H9 (cell line): ENCODE measurements at regions not wholly inside any gene's neighbourhood (a gene's known extent, or its start where the extent isn't known, plus 50 kb on each side); places are given as distances from the start of the nearest gene placed in this dataset.

Experiments used
- DNase-seq: peaks from one replicate; pipeline ENCODE4 v3.0.0-alpha.2; 2017
- H2AFZ ChIP-seq: one replicate; pipeline ENCODE4 v1.6.1; 2013; ENCODE audit warnings: mild to moderate bottlenecking, low read length, control low read depth, moderate library complexity
- H2AK5ac ChIP-seq: 2 replicates; pipeline ENCODE4 v1.6.1; 2013; ENCODE audit warnings: low read length, control low read depth, mixed read lengths; ENCODE audit not compliant: insufficient read length
- H2BK120ac ChIP-seq: one replicate; pipeline ENCODE4 v1.6.1; 2013; ENCODE audit warnings: low read depth, mild to moderate bottlenecking, low read length, control low read depth, inconsistent platforms; ENCODE audit not compliant: poor library complexity, severe bottlenecking
- H2BK12ac ChIP-seq: 2 replicates; pipeline ENCODE4 v1.6.1; 2013; ENCODE audit warnings: low read length, control low read depth, mixed read lengths, low read depth; ENCODE audit not compliant: insufficient read length
- H2BK15ac ChIP-seq: 2 replicates; pipeline ENCODE4 v1.6.1; 2013; ENCODE audit warnings: low read depth, low read length, control low read depth
- H2BK20ac ChIP-seq: one replicate; pipeline ENCODE4 v1.6.1; 2013; ENCODE audit warnings: low read depth, mild to moderate bottlenecking, low read length, control low read depth, inconsistent platforms; ENCODE audit not compliant: poor library complexity, severe bottlenecking
- H2BK5ac ChIP-seq: 2 replicates; pipeline ENCODE4 v1.6.1; 2013; ENCODE audit warnings: low read length, control low read depth, mixed read lengths; ENCODE audit not compliant: insufficient read length
- H3K14ac ChIP-seq: 2 replicates; pipeline ENCODE4 v1.6.1; 2013; ENCODE audit warnings: low read length, control low read depth; ENCODE audit not compliant: insufficient read depth
- H3K18ac ChIP-seq: 2 replicates; pipeline ENCODE4 v1.6.1; 2013; ENCODE audit warnings: low read depth, mild to moderate bottlenecking, mixed read lengths, low read length, control low read depth; ENCODE audit not compliant: insufficient read length
- H3K23ac ChIP-seq: 2 replicates; pipeline ENCODE4 v1.6.1; 2013; ENCODE audit warnings: low read length, control low read depth, mixed read lengths, low read depth; ENCODE audit not compliant: insufficient read length
- H3K23me2 ChIP-seq: 2 replicates; pipeline ENCODE4 v1.6.1; 2013; ENCODE audit warnings: low read depth, mild to moderate bottlenecking, mixed read lengths, low read length, control low read depth; ENCODE audit not compliant: insufficient read length, poor library complexity, severe bottlenecking
- H3K27ac ChIP-seq: 2 replicates; pipeline ENCODE4 v1.5.1; 2013; ENCODE audit warnings: low read length, control low read depth, mixed read lengths, low read depth; ENCODE audit not compliant: insufficient read length
- H3K27me3 ChIP-seq: 2 replicates; pipeline ENCODE4 v1.6.1; 2013; ENCODE audit warnings: low read length, control low read depth, inconsistent platforms; ENCODE audit not compliant: insufficient read depth
- H3K4ac ChIP-seq: 2 replicates; pipeline ENCODE4 v1.6.1; 2013; ENCODE audit warnings: low read depth, mild to moderate bottlenecking, control low read depth, inconsistent platforms, low read length, moderate library complexity
- H3K4me1 ChIP-seq: 2 replicates; pipeline ENCODE4 v1.6.1; 2013; ENCODE audit warnings: low read length, control low read depth, inconsistent platforms; ENCODE audit not compliant: insufficient read depth
- H3K4me2 ChIP-seq: 2 replicates; pipeline ENCODE4 v1.6.1; 2013; ENCODE audit warnings: low read length, control low read depth, mixed read lengths; ENCODE audit not compliant: insufficient read length, insufficient read depth
- H3K56ac ChIP-seq: 2 replicates; pipeline ENCODE4 v1.6.1; 2013; ENCODE audit warnings: low read depth, mild to moderate bottlenecking, mixed read lengths, low read length, control low read depth; ENCODE audit not compliant: insufficient read length
- H3K79me1 ChIP-seq: 2 replicates; pipeline ENCODE4 v1.6.1; 2013; ENCODE audit warnings: low read depth, mild to moderate bottlenecking, moderate library complexity, low read length, control low read depth, inconsistent platforms; ENCODE audit not compliant: insufficient read depth, poor library complexity, severe bottlenecking
- H3K79me2 ChIP-seq: 2 replicates; pipeline ENCODE4 v1.6.1; 2013; ENCODE audit warnings: low read length, control low read depth, inconsistent platforms; ENCODE audit not compliant: insufficient read depth
- H3K9ac ChIP-seq: 2 replicates; pipeline ENCODE4 v1.6.1; 2013; ENCODE audit warnings: low read length, control low read depth, mixed read lengths; ENCODE audit not compliant: insufficient read length; ENCODE audit errors: extremely low read depth
- H3K9me3 ChIP-seq: one replicate; pipeline ENCODE4 v1.6.1; 2013; ENCODE audit warnings: low read depth, low read length, inconsistent platforms; ENCODE audit not compliant: control insufficient read depth
- H3T11ph ChIP-seq: one replicate; pipeline ENCODE4 v1.6.1; 2013; ENCODE audit warnings: mild to moderate bottlenecking, low read length, control low read depth, inconsistent platforms
- H4K20me1 ChIP-seq: one replicate; pipeline ENCODE4 v1.6.1; 2013; ENCODE audit not compliant: control insufficient read depth, insufficient read length, insufficient read depth
- H4K5ac ChIP-seq: 2 replicates; pipeline ENCODE4 v1.6.1; 2013; ENCODE audit warnings: low read depth, mild to moderate bottlenecking, mixed read lengths, low read length, control low read depth; ENCODE audit not compliant: insufficient read length
- H4K8ac ChIP-seq: replicated peaks from 2 replicates; pipeline ENCODE4 v1.6.1; 2013; ENCODE audit warnings: low read length, control low read depth, mixed read lengths, low read depth; ENCODE audit not compliant: insufficient read length
- H4K91ac ChIP-seq: 2 replicates; pipeline ENCODE4 v1.6.1; 2013; ENCODE audit warnings: low read depth, mild to moderate bottlenecking, moderate library complexity, mixed read lengths, low read length, control low read depth; ENCODE audit not compliant: insufficient read length
- H3K27ac Mint-ChIP-seq, 3 experiments: 2 replicates in 2 of 3; 3 replicates in 1 of 3; pipeline ENCODE4 v1.8.0; 2020 to 2021; ENCODE audit warnings: mixed read lengths in 3 of 3, mild to moderate bottlenecking in 1 of 3, moderate library complexity in 1 of 3
- H3K27me3 Mint-ChIP-seq: 2 replicates; pipeline ENCODE4 v1.8.0; 2021; ENCODE audit warnings: low read depth, mild to moderate bottlenecking, moderate library complexity, mixed read lengths
- H3K36me3 Mint-ChIP-seq, 3 experiments: 2 replicates in 2 of 3; 3 replicates in 1 of 3; pipeline ENCODE4 v1.8.0; 2020 to 2021; ENCODE audit warnings: low read depth in 3 of 3, mixed read lengths in 3 of 3; ENCODE audit not compliant: insufficient read depth in 1 of 3
- H3K4me1 Mint-ChIP-seq, 2 experiments: 2 replicates each; pipeline ENCODE4 v1.8.0; 2020; ENCODE audit warnings: mixed read lengths in 2 of 2
- H3K4me3 Mint-ChIP-seq, 2 experiments: 2 replicates in 1 of 2; 3 replicates in 1 of 2; pipeline ENCODE4 v1.8.0; 2020 to 2021; ENCODE audit warnings: mild to moderate bottlenecking in 2 of 2, mixed read lengths in 2 of 2, moderate library complexity in 1 of 2
- H3K9me3 Mint-ChIP-seq, 2 experiments: 2 replicates in 1 of 2; 3 replicates in 1 of 2; pipeline ENCODE4 v1.8.0; 2020; ENCODE audit warnings: mild to moderate bottlenecking in 2 of 2, mixed read lengths in 2 of 2, moderate library complexity in 1 of 2
- CTCF ChIP-seq: fragments of 200-600 bp; sonication (generic); conservative IDR thresholded peaks from 3 replicates; pipeline ENCODE4 v1.8.0; 2021; ENCODE audit warnings: antibody characterized with exemption, mild to moderate bottlenecking
- WGBS: extraction: QIAGEN DNeasy Blood & Tissue Kit; methylation state at CpG from one replicate; pipeline ENCODE4 v1.1.7; 2013; ENCODE audit warnings: missing lambda C conversion rate, low lambda C conversion rate, mixed read lengths; ENCODE audit not compliant: insufficient read length; ENCODE audit errors: extremely low coverage; 5-methylcytosine and 5-hydroxymethylcytosine counted together

GRCh38 chr4:176868676-176869075 is 76.0 kb upstream of the VEGFC start:
- Histone ChIP-seq H2AK5ac (no peak overlapping the region), H3K4me2 (no peak overlapping the region), H2BK5ac (no peak overlapping the region), H3K79me2 (no peaks in the 10 kb centered on the region), H4K20me1 (no peaks in the 10 kb centered on the region), H3K79me1 (no peaks in the 10 kb centered on the region), H3K9me3 (no peaks in the 10 kb centered on the region), H3K27ac (no peak overlapping the region), H2BK12ac (no peak overlapping the region), H3K56ac (no peak overlapping the region), H4K91ac (no peak overlapping the region), H3K9ac (no peak overlapping the region), H3K14ac (no peak overlapping the region), H2BK20ac (no peak overlapping the region), H2AFZ (no peak overlapping the region), H3T11ph (no peak overlapping the region), H2BK15ac (no peak overlapping the region), H3K23ac (no peak overlapping the region), H3K27me3 (no peaks in the 10 kb centered on the region), H3K4ac (no peak overlapping the region), H4K8ac (no peak overlapping the region), H3K18ac (no peak overlapping the region), H4K5ac (no peak overlapping the region), H2BK120ac (no peak overlapping the region), H3K4me1 (no peaks in the 10 kb centered on the region), H3K23me2 (no peaks in the 10 kb centered on the region)
- Mint-ChIP-seq H3K4me1 (no peaks in the 10 kb centered on the region), H3K27ac (no peak overlapping the region), H3K4me3 (no peak overlapping the region), H3K36me3 (no peaks in the 10 kb centered on the region; a peak in 1 of 7 replicates), H3K9me3 (peaks cover 3 to 8% of the 10 kb centered on the region in 2 experiments; a peak in 2 of 5 replicates), H3K27me3 (no peaks in the 10 kb centered on the region)
- TF ChIP-seq CTCF: no peak
- no peak for DNase-seq
- WGBS: no CpG with 5 or more reads among the region's 2 CpGs
